Stimulated activated CD4-positive, alpha-beta T cell treated with anti-CD3 and anti-CD28 coated beads, TNF-alpha, amount 100 ng/mL, for 4 hours (primary cell): ENCODE measurements at regions not wholly inside any gene's neighbourhood (a gene's known extent, or its start where the extent isn't known, plus 50 kb on each side); places are given as distances from the start of the nearest gene placed in this dataset.

ENCODE experiments used
- DNase-seq, 3 experiments: peaks; one replicate each; pipeline ENCODE4 v3.0.0-alpha.2; 2020; ENCODE audit warnings: low read depth in 3 of 3

- DNase-seq = no peak
Observed at GRCh38 chr3:72436863-72437592, 411.2 kb downstream of the SHQ1 start.

DNA sequence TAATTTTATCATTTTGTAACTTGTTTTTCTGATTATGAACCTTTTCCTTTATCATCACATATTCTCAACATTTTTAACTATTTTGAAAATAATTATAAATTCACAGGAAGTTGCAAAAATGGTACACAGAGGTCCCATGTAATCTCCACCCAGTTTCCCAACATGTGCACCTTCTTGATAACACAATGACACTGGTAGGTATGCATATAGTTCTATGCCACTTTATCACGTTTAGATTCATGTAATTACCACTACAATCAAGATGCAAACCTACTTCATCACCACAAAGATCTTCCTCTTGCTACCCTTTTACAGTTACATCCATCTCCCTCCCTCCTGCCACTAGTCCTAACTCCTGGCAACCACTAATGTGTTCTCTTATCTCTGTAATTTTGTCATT lies 413.9 kb downstream of the SHQ1 start:
- DNase-seq = no peak

DNA sequence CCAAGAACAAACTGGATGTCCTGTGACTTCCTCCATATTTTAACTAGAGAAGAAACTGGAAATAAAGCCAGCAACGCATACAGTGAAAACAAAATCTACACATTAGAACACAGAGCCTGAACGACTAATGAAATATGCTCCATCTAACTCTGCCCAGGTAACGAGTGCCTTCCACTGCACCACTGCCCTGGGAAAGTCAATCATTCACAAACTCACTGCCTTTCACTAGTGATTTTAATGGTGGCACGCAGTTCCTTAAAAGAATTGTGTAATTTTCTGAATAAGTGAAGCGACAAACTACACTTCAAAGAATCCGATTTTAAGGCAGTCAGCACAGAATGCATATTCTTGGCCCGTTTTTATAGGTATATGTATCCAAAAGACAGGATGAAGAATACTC lies 416.0 kb downstream of the SHQ1 start:
- no peak for DNase-seq

GRCh38 chr3:72429589-72430353 lies 418.5 kb downstream of the SHQ1 start:
- DNase-seq = no peak

- no peak for DNase-seq
Observed at GRCh38 chr3:72428803-72429202, 419.4 kb downstream of the SHQ1 start.

DNA sequence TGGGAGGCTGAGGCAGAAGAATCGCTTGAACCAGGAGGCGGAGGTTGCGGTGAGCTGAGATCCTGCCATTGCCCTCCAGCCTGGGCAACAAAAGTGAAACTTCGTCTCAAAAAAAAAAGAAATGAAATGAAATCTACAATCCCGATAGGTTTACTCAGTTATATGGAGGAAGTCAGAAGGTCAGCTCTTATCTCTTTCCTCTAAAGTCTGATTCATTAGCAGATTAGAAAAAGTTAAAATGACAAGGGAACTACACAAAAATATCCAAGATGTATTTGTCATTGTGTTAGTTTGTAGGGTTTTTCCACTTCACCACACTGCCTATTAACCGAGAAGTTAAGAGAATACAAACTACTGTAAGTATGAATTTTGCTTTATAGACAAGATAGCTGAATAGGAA lies 420.6 kb downstream of the SHQ1 start:
- no peak for DNase-seq

GRCh38 chr3:72426618-72427397 lies 421.4 kb downstream of the SHQ1 start:
- no peak for DNase-seq

GRCh38 chr3:72423643-72424042 lies 424.6 kb downstream of the SHQ1 start:
- DNase-seq = no peak

GRCh38 chr3:72421786-72422185 lies 426.5 kb downstream of the SHQ1 start:
- no peak for DNase-seq

DNA sequence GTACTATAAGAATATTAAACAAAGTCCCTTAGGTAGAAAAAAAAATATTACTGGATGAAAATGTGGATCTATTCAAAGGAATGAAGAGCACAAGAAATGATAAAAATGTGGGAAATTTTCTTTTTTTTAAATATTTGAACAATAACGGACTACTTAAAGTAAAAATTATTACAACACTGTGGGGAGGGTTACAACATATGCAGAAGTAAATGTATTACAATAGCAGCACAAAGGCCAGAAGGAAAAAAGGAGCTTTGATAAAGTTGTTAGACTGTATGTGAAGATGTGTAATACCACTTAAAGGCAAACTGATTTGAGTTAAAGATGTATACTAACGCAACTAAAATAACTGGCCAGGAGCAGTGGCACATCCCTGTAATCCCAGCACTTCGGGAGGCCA lies 427.1 kb downstream of the SHQ1 start:
- DNase-seq = no peak

DNA sequence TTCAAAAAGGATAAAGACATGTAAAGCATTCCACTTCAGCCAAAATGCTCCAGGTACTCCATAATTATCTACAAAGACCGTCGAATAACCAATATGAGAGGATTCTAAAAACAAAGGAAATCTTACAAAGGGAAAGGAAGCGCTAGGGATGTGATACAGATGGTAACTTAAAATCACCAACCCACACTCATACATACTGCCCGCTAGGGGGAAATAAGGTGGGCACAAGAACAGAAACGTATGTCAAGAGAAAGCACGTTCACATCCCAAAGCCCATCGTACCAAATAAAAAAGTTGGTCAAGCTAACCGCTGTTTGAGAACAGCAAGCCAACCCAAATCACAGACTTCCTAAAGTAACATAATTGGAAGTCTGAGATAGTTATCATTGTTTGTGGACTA lies 429.4 kb downstream of the SHQ1 start:
- no peak for DNase-seq

DNA sequence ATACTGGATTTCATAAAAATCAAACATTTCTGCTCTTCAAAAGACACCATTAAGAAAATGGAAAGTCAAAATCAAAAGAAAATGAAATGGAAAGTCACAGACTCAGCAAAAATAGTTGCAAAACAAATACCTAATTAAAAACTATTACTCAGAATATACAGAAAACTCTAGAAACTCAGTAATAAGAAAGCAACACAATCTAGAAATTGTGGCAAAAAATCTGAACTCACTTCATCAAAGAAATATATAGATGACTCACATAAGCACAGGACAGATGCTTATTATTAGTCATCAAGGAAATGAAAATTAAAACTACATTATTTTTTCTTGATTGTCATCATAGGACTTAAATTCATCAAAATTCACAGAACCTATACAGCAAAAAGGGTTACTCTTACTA lies 430.0 kb downstream of the SHQ1 start:
- DNase-seq = no peak

DNA sequence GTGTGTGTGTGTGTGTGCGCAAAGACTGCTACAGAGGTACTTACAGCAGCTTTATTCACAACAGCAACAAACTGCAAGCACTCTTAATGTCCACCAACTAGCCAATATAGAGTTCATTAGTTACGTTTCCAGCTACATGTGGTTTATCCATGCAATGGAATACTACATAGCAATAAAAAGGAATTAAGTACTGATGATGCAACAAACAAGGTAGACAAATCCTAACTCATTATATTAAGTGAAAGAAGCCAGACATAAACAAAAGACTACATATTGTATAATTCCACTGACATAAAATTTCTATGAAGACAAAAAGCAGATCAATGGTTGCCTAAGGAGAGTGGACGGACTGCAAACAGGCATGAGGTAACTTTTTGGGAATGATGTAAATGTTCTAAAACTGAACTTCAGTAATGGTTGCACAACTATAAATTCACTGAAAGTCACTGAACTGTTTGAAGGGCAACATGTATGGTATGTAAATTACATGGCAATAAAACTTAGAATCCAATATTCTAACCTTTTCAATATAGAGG lies 433.7 kb downstream of the SHQ1 start:
- no peak for DNase-seq

- DNase-seq = no peak
Observed at GRCh38 chr3:72413228-72413627, 435.0 kb downstream of the SHQ1 start.

DNA sequence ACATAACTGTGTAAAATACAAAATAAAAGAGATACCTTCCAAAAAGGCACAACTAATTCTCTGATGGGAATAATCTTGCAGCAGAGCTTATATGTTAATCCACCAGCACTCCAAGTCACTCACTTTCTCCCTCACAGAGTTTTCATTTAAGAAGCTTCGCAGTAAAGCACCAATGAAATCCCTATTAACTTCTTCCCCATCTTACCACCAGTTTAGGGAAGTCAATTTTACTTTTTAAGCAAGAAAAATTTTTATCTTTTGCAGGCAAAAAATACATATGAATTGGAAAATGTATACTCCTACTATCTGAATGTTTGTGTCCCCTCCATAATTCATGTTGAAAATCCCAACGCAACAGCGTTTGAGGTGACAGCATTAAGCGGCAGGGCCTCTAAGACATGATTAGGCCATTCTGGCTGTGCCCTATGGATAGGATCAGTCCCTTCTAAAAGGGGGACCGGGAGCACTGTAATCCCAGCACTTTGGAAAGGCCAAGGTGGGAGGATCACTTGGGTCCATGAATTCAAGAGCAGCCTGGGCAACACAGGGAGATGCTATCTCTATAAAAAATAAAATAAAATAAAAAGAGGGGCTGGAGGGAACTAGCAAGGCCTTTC lies 435.8 kb downstream of the SHQ1 start:
- no peak for DNase-seq

GRCh38 chr3:72411843-72412242 lies 436.4 kb downstream of the SHQ1 start:
- DNase-seq = no peak

GRCh38 chr3:72411126-72411525 lies 437.1 kb downstream of the SHQ1 start:
- DNase-seq = no peak

GRCh38 chr3:72408983-72409779 lies 439.1 kb downstream of the SHQ1 start:
- no peak for DNase-seq

GRCh38 chr3:72407766-72408165 lies 440.5 kb downstream of the SHQ1 start:
- DNase-seq = no peak

- no peak for DNase-seq
Observed at GRCh38 chr3:72405943-72406566, 442.2 kb downstream of the SHQ1 start.
